ENCODE measurements at regions not wholly inside any gene's neighbourhood (a gene's known extent, or its start where the extent isn't known, plus 50 kb on each side); places are given as distances from the start of the nearest gene placed in this dataset.
"Not testable (repeated sequence)": the region's sequence is repeated elsewhere in the genome, so short reads cannot be mapped to it uniquely, and the experiment has no call there.

GRCh38 chr4:114132199-114132598, 152.8 kb upstream of the ARSJ start:
- no peak for DNase-seq (ENCODE audit: low spot score in 2 of 2)
- intact Hi-C loops (cut with DNase I) = no loop called here

GRCh38 chr4:114132830-114133229, 153.4 kb upstream of the ARSJ start:
- no peak for DNase-seq (ENCODE audit: low spot score in 2 of 2)
- H3K4me1 ChIP-seq = no peaks in the 10 kb centered on the region
- H3K36me3 ChIP-seq = no peaks in the 10 kb centered on the region
- H3K9me3 ChIP-seq = no peaks in the 10 kb centered on the region
- no peak overlapping the region for H3K27ac ChIP-seq
- TF ChIP-seq CTCF (IDR thresholded peaks at IDR 0.05) = no peak
- intact Hi-C loops (cut with DNase I) = no loop called here
- no peaks in the 10 kb centered on the region for H3K27me3 ChIP-seq
- no peak overlapping the region for H3K4me3 ChIP-seq

More at GRCh38 chr4:114132199-114132598, 152.8 kb upstream of the ARSJ start:
- Histone ChIP-seq H3K27me3 (no peaks in the 10 kb centered on the region), H3K36me3 (no peaks in the 10 kb centered on the region), H3K27ac (no peak overlapping the region), H3K9me3 (no peaks in the 10 kb centered on the region), H3K4me3 (no peak overlapping the region), H3K4me1 (no peaks in the 10 kb centered on the region)
- no peak for TF ChIP-seq CTCF (IDR thresholded peaks at IDR 0.05)

GRCh38 chr4:114136069-114136468, 156.6 kb upstream of the ARSJ start:
- DNase-seq (ENCODE audit: low spot score in 2 of 2) = no peak
- H3K36me3 ChIP-seq = no peaks in the 10 kb centered on the region
- H3K4me3 ChIP-seq = no peak overlapping the region
- TF ChIP-seq CTCF (IDR thresholded peaks at IDR 0.05) = no peak
- intact Hi-C loops (cut with DNase I) = no loop called here
- peaks cover 0 to 3% of the 10 kb centered on the region in 2 donors for H3K9me3 ChIP-seq
- H3K4me1 ChIP-seq = no peaks in the 10 kb centered on the region
- no peaks in the 10 kb centered on the region for H3K27me3 ChIP-seq
- no peak overlapping the region for H3K27ac ChIP-seq

GRCh38 chr4:114137984-114138383, 158.5 kb upstream of the ARSJ start:
- DNase-seq (ENCODE audit: low spot score in 2 of 2) = no peak
- Histone ChIP-seq H3K36me3 (no peaks in the 10 kb centered on the region), H3K27ac (no peak overlapping the region), H3K27me3 (no peaks in the 10 kb centered on the region), H3K4me3 (no peak overlapping the region), H3K9me3 (peaks cover 0 to 5% of the 10 kb centered on the region in 2 donors), H3K4me1 (no peaks in the 10 kb centered on the region)
- no peak for TF ChIP-seq CTCF (IDR thresholded peaks at IDR 0.05)
- intact Hi-C loops (cut with DNase I) = no loop called here

GRCh38 chr4:114146947-114147618, 167.6 kb upstream of the ARSJ start:
- no peaks in the 10 kb centered on the region for H3K4me1 ChIP-seq
- H3K27me3 ChIP-seq = no peaks in the 10 kb centered on the region
- DNase-seq (ENCODE audit: low spot score in 2 of 2) = no peak
- peaks cover 0 to 3% of the 10 kb centered on the region in 2 donors for H3K9me3 ChIP-seq
- no peak overlapping the region for H3K4me3 ChIP-seq
- TF ChIP-seq CTCF (IDR thresholded peaks at IDR 0.05) = no peak
- H3K27ac ChIP-seq = no peak overlapping the region
- intact Hi-C loops (cut with DNase I) = no loop called here
- H3K36me3 ChIP-seq = no peaks in the 10 kb centered on the region

- DNase-seq (ENCODE audit: low spot score in 2 of 2); H3K27ac ChIP-seq; H3K36me3 ChIP-seq; H3K27me3 ChIP-seq; H3K4me1 ChIP-seq; H3K9me3 ChIP-seq; H3K4me3 ChIP-seq; intact Hi-C loops (cut with DNase I): not testable (repeated sequence)
Measured at GRCh38 chr4:114147619-114148208, 168.3 kb upstream of the ARSJ start.

- H3K4me1 ChIP-seq; H3K27ac ChIP-seq; H3K4me3 ChIP-seq; H3K36me3 ChIP-seq; H3K27me3 ChIP-seq; intact Hi-C loops (cut with DNase I); H3K9me3 ChIP-seq; DNase-seq (ENCODE audit: low spot score in 2 of 2): not testable (repeated sequence)
Measured at GRCh38 chr4:114148372-114149070, 169.1 kb upstream of the ARSJ start.

All from ascending aorta (tissue), 2 donors.